Endothelial cell of umbilical vein (primary cell): ENCODE measurements at regions not wholly inside any gene's neighbourhood (a gene's known extent, or its start where the extent isn't known, plus 50 kb on each side); places are given as distances from the start of the nearest gene placed in this dataset.

Experiments
- BruUV-seq: library from RNA; stranded (reverse); fragments of 400-500 nt; replicated peaks from 2 replicates; lab custom pipeline; 2021; lab: Mats Ljungman, UMichigan
- CTCF ChIA-PET: fragments of 300-600, 350-600 bp; sonication (Branson Sonifier 250); formaldehyde crosslinking; loops from one replicate; lab custom pipeline; 2021; ENCODE audit warnings: antibody characterized with exemption, inconsistent platforms; lab: Charles Lee
- POLR2A ChIA-PET: fragments of 300-600, 350-600 bp; sonication (Branson Sonifier 250); formaldehyde crosslinking; loops from one replicate; lab custom pipeline; 2021; ENCODE audit warnings: antibody characterized with exemption, inconsistent platforms; lab: Charles Lee
- DNase-seq: peaks from one replicate; pipeline ENCODE4 v3.0.0-alpha.2; 2011; ENCODE audit warnings: low read depth, low spot score
- FAIRE-seq: peaks from 2 replicates; lab custom pipeline; 2011; peaks lifted over from hg19 to GRCh38; lab: Jason Lieb, UNC
- H2AFZ ChIP-seq: 2 replicates; pipeline ENCODE4 v1.6.0; 2012; ENCODE audit warnings: low read depth, low read length, control low read depth, inconsistent platforms
- H3K27ac ChIP-seq: 2 replicates; pipeline ENCODE4 v1.5.1; 2011; ENCODE audit warnings: low read depth, mild to moderate bottlenecking, control low read depth, low read length, moderate library complexity; ENCODE audit not compliant: insufficient read depth
- H3K27me3 ChIP-seq, 2 experiments: 2 replicates each; pipeline versions ENCODE4 v1.6.0 to v1.6.1; 2011; ENCODE audit warnings: low read length in 2 of 2, mixed read lengths in 1 of 2; ENCODE audit not compliant: control insufficient read depth in 2 of 2, insufficient read depth in 2 of 2
- H3K36me3 ChIP-seq, 2 experiments: 2 replicates in 1 of 2; 3 replicates in 1 of 2; pipeline ENCODE4 v1.5.1; 2011; ENCODE audit warnings: low read length in 2 of 2, mild to moderate bottlenecking in 1 of 2, moderate library complexity in 1 of 2; ENCODE audit not compliant: control insufficient read depth in 2 of 2, insufficient read depth in 2 of 2; ENCODE audit errors: extremely low read depth in 1 of 2
- H3K4me1 ChIP-seq: 3 replicates; pipeline ENCODE4 v1.5.1; 2011; ENCODE audit warnings: mild to moderate bottlenecking, low read length; ENCODE audit not compliant: control insufficient read depth, insufficient read depth; ENCODE audit errors: extremely low read depth
- H3K4me2 ChIP-seq: 2 replicates; pipeline ENCODE4 v1.6.1; 2011; ENCODE audit warnings: low read length, control low read depth, mixed read lengths; ENCODE audit not compliant: insufficient read depth
- H3K4me3 ChIP-seq, 3 experiments: fragments of 200-600 bp in 1 of 3; sonication (generic), shearing (Covaris generic) in 1 of 3; replicated peaks in 1 of 3; 2 replicates each; pipeline ENCODE4 v1.5.1; 2011 to 2016; ENCODE audit warnings: control low read depth in 3 of 3, low read length in 3 of 3, mild to moderate bottlenecking in 2 of 3, inconsistent platforms in 1 of 3, low read depth in 1 of 3, moderate library complexity in 1 of 3; ENCODE audit not compliant: insufficient read depth in 1 of 3
- H3K79me2 ChIP-seq: 2 replicates; pipeline ENCODE4 v1.6.0; 2012; ENCODE audit warnings: low read length, inconsistent platforms; ENCODE audit not compliant: control insufficient read depth, insufficient read depth
- H3K9ac ChIP-seq: replicated peaks from 2 replicates; pipeline ENCODE3; 2011; ENCODE audit warnings: low read length, control low read depth; ENCODE audit not compliant: insufficient read depth; ENCODE audit errors: extremely low read depth
- H3K9me1 ChIP-seq: replicated peaks from 3 replicates; pipeline ENCODE4 v1.6.0; 2011; ENCODE audit warnings: mild to moderate bottlenecking, low read length; ENCODE audit not compliant: control insufficient read depth, insufficient read depth; ENCODE audit errors: extremely low read depth
- H3K9me3 ChIP-seq: replicated peaks from 2 replicates; pipeline ENCODE4 v1.5.1; 2012; ENCODE audit warnings: low read length, inconsistent platforms; ENCODE audit not compliant: control insufficient read depth, insufficient read depth
- H4K20me1 ChIP-seq: replicated peaks from 2 replicates; pipeline ENCODE3; 2011; ENCODE audit warnings: mild to moderate bottlenecking, low read length; ENCODE audit not compliant: control insufficient read depth, insufficient read depth; ENCODE audit errors: extremely low read depth
- GATA2 ChIP-seq: IDR thresholded peaks from 2 replicates; pipeline ENCODE4 v1.7.0; 2011; ENCODE audit warnings: low read depth, mild to moderate bottlenecking, moderate library complexity, mixed read lengths, low read length; ENCODE audit not compliant: insufficient read length, insufficient read depth
- JUN ChIP-seq: IDR thresholded peaks from 2 replicates; pipeline ENCODE4 v1.6.1; 2011; ENCODE audit warnings: borderline replicate concordance, low read depth; ENCODE audit not compliant: insufficient read length, insufficient read depth
- MYC ChIP-seq: IDR thresholded peaks from one replicate; pipeline ENCODE4 v1.6.1; 2011; ENCODE audit warnings: mild to moderate bottlenecking, low read depth, low read length
- dilution Hi-C: fragments of 300-500 bp; cut with MboI; formaldehyde crosslinking; loops from one replicate; pipeline ENCODE4 v1.15.0; 2019; ENCODE audit warnings: low sequenced_read_pairs; ENCODE audit not compliant: extremely low pct_ligation_motif_present
- intact Hi-C: fragments of 100-400 bp; cut with micrococcal nuclease; formaldehyde crosslinking; loops from one replicate; pipeline ENCODE4 v1.10.0; 2022
- TF ChIP-seq, protein P1 (sequence below): IDR thresholded peaks from 2 replicates; pipeline ENCODE4 v1.6.1; 2011; ENCODE audit not compliant: insufficient read depth, insufficient read length
- TF ChIP-seq, protein P2 (sequence below), 2 donors: IDR thresholded peaks; 1 replicate in 1 of 2; 2 replicates in 1 of 2; pipeline ENCODE4 v1.5.1; 2011; ENCODE audit warnings: low read length in 2 of 2, mild to moderate bottlenecking in 2 of 2, moderate library complexity in 2 of 2, control low read depth in 1 of 2, inconsistent platforms in 1 of 2, low read depth in 1 of 2; ENCODE audit not compliant: insufficient read depth in 1 of 2; ENCODE audit errors: extremely low read depth in 1 of 2

- no peak overlapping the region for H3K4me2 ChIP-seq
- DNase-seq (no peak), FAIRE-seq (no peak)
- no peak overlapping the region for H2AFZ ChIP-seq
- H3K36me3 ChIP-seq = no peaks in the 10 kb centered on the region
- ChIA-PET CTCF (interaction anchor here (1.7 to 1.9 kb wide), 2 partner anchors 836 to 911 kb away, joined by 4 to 9 read pairs; no protein-coding TSS in a partner anchor), POLR2A (no interaction called here)
- H3K9me1 ChIP-seq = no peaks in the 10 kb centered on the region
- BruUV-seq = no TSS peak
- no peak overlapping the region for H3K27ac ChIP-seq
- no peaks in the 10 kb centered on the region for H3K79me2 ChIP-seq
- TF ChIP-seq JUN (no peak), MYC (no peak), GATA2 (no peak)
- TF ChIP-seq, protein P1, sequence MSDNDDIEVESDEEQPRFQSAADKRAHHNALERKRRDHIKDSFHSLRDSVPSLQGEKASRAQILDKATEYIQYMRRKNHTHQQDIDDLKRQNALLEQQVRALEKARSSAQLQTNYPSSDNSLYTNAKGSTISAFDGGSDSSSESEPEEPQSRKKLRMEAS = no peak
- TF ChIP-seq, protein P2, sequence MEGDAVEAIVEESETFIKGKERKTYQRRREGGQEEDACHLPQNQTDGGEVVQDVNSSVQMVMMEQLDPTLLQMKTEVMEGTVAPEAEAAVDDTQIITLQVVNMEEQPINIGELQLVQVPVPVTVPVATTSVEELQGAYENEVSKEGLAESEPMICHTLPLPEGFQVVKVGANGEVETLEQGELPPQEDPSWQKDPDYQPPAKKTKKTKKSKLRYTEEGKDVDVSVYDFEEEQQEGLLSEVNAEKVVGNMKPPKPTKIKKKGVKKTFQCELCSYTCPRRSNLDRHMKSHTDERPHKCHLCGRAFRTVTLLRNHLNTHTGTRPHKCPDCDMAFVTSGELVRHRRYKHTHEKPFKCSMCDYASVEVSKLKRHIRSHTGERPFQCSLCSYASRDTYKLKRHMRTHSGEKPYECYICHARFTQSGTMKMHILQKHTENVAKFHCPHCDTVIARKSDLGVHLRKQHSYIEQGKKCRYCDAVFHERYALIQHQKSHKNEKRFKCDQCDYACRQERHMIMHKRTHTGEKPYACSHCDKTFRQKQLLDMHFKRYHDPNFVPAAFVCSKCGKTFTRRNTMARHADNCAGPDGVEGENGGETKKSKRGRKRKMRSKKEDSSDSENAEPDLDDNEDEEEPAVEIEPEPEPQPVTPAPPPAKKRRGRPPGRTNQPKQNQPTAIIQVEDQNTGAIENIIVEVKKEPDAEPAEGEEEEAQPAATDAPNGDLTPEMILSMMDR (IDR thresholded peaks at IDR 0.05; ENCODE audit: extremely low read depth in 1 of 2, insufficient read depth in 1 of 2, low read depth in 1 of 2, low read length in 2 of 2) = no peak
- dilution Hi-C loops (no loop called here), intact Hi-C loops (loop anchor here (10.0 kb wide), 2 partner anchors 158 to 912 kb away; no protein-coding TSS in a partner anchor)
- no peaks in the 10 kb centered on the region for H3K4me1 ChIP-seq
- H3K9me3 ChIP-seq = no peaks in the 10 kb centered on the region
- H3K4me3 ChIP-seq = no peak overlapping the region
- no peak overlapping the region for H3K9ac ChIP-seq
- peaks cover 0 to 8% of the 10 kb centered on the region in 2 experiments for H3K27me3 ChIP-seq
- no peaks in the 10 kb centered on the region for H4K20me1 ChIP-seq
Observed at GRCh38 chr10:89952325-89952724, 250.9 kb downstream of the KIF20B start.
